Tibial nerve (tissue), 4 donors: ENCODE measurements at regions not wholly inside any gene's neighbourhood (a gene's known extent, or its start where the extent isn't known, plus 50 kb on each side); places are given as distances from the start of the nearest gene placed in this dataset.

Experiments used
- DNase-seq, 2 donors: peaks; one replicate each; pipeline ENCODE4 v3.0.0-alpha.2; 2019; ENCODE audit warnings: low spot score in 2 of 2
- H3K27ac ChIP-seq, 4 donors: fragments of 200-600 bp; sonication (generic) in 3 of 4; one replicate each; pipeline ENCODE4 v1.5.1; 2017 to 2019; ENCODE audit warnings: mild to moderate bottlenecking in 1 of 4
- H3K27me3 ChIP-seq, 2 donors: fragments of 200-600 bp; sonication (generic) in 1 of 2; one replicate each; pipeline versions ENCODE4 v1.5.1 to v1.6.0; 2017 to 2019
- H3K36me3 ChIP-seq, 3 donors: fragments of 200-600 bp; sonication (generic); one replicate each; pipeline ENCODE4 v1.5.1; 2018 to 2019
- H3K4me1 ChIP-seq, 4 donors: fragments of 200-600 bp; sonication (generic) in 3 of 4; one replicate each; pipeline ENCODE4 v1.5.1; 2017 to 2019
- H3K4me3 ChIP-seq, 4 donors: fragments of 200-600 bp; sonication (generic) in 3 of 4; one replicate each; pipeline ENCODE4 v1.5.1; 2017 to 2019; ENCODE audit warnings: mild to moderate bottlenecking in 1 of 4, moderate library complexity in 1 of 4
- H3K9me3 ChIP-seq, 4 donors: fragments of 200-600 bp; sonication (generic) in 3 of 4; one replicate each; pipeline ENCODE4 v1.5.1; 2017 to 2019
- CTCF ChIP-seq, 5 experiments: fragments of 200-600 bp in 3 of 5; fragments of 450-650 bp in 2 of 5; sonication (generic) in 3 of 5; IDR thresholded peaks; one replicate each; pipeline ENCODE4 v1.5.1; 2016 to 2019; ENCODE audit warnings: antibody characterized with exemption in 5 of 5, mild to moderate bottlenecking in 3 of 5, moderate library complexity in 2 of 5
- EP300 ChIP-seq, 2 donors: sonication (generic); formaldehyde crosslinking; IDR thresholded peaks; one replicate each; pipeline ENCODE4 v1.6.1; 2017; ENCODE audit warnings: antibody characterized with exemption in 2 of 2, mild to moderate bottlenecking in 1 of 2
- POLR2A ChIP-seq, 2 donors: fragments of 450-650 bp; IDR thresholded peaks; one replicate each; pipeline ENCODE4 v1.6.1; 2017; ENCODE audit warnings: antibody characterized with exemption in 2 of 2, mild to moderate bottlenecking in 2 of 2, moderate library complexity in 2 of 2
- WGBS, 2 donors: methylation state at CpG; one replicate each; pipeline ENCODE4 v1.1.5; 2018; 5-methylcytosine and 5-hydroxymethylcytosine counted together

- WGBS, 2 donors, result 60 to 66% methylated on average over 20 of the region's 20 CpGs
- H3K4me1 ChIP-seq, result peaks cover 0 to 10% (median 0%) of the 10 kb centered on the region in 4 donors
- no peak for TF ChIP-seq CTCF (IDR thresholded peaks at IDR 0.05)
- TF ChIP-seq POLR2A (IDR thresholded peaks at IDR 0.05), result no peak
- no peak for TF ChIP-seq EP300 (IDR thresholded peaks at IDR 0.05)
- no peaks in the 10 kb centered on the region for H3K27me3 ChIP-seq
- H3K27ac ChIP-seq, result no peak overlapping the region
- no peak for DNase-seq
- no peaks in the 10 kb centered on the region for H3K36me3 ChIP-seq
- H3K4me3 ChIP-seq, result no peak overlapping the region
- no peaks in the 10 kb centered on the region for H3K9me3 ChIP-seq
Observed at GRCh38 chr11:134654161-134654915, 242.3 kb upstream of the B3GAT1 start.

DNA sequence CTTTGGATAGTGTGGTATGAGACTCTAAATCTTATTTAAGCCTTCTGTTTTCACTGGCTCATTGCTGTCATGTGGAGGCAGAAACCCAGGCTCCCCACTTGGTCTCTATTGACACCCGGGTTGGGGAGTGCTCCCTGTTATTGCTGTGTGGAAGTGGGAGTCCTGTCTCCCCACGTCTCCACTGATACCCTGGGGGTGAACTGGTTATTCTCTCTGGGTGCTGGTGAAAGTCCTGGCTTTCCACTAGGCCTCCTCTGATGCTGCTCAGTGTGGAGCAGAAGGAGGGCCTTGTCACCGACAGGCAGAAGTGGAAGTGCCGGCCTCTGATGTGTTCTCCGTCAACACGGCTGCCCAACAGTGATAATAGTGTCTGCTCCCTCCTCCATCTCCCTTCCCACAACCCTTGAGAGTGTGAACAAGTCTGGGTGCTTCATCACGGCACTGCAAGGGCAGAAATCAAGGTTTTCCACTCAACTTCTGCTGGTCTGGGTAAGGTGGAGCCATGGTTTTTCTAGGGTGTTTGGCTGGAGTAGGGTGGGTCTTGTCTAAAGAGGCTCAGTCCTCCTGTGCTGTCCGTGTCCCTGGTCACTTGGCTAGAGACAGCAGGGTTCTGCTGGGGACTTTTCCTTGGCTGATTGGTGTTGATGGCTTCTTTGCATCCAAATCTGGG, 240.7 kb upstream of the B3GAT1 start:
- Histone ChIP-seq H3K27me3 (peaks cover 0 to under 1% of the 10 kb centered on the region in 2 donors), H3K4me1 (peaks cover 0 to 8% (median 0%) of the 10 kb centered on the region in 4 donors), H3K4me3 (no peak overlapping the region), H3K27ac (no peak overlapping the region), H3K36me3 (no peaks in the 10 kb centered on the region), H3K9me3 (no peaks in the 10 kb centered on the region)
- WGBS, 2 donors, result 81% methylated on average over 8 of the region's 8 CpGs
- no peak for DNase-seq
- no peak for TF ChIP-seq CTCF (IDR thresholded peaks at IDR 0.05)
- no peak for TF ChIP-seq POLR2A (IDR thresholded peaks at IDR 0.05)
- no peak for TF ChIP-seq EP300 (IDR thresholded peaks at IDR 0.05)

DNA sequence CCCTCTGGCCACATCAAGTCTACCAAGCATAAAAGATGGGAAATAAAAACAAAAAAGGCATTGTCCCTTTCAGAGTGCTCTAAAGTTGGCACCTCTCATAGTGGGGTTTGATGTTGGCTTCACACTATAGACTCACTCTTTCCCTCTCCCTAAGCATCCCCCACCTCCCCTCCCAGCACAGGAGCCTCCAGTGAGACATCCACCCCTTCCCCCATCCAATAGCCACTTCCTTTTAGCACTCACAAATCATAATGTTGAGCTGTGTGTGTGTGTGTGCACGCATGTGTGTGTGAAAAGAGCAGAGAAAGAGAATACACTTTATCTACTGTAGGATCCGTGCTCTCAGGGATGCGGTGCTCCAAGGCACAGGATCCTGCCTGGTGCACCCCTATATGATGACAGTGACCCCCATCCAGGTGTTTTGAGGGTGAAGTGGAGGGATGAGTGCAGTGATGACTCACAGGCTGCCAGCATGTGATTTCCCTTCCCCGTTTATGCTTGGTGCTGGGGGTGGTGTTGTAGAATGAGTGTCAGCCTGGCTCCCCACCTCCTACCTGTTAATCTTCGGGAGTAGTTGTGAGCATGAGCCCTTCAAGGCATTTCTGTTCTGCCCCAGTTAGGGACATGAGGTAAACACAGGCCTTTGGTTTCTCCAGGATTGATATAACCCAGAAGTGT, 235.2 kb upstream of the B3GAT1 start:
- no peak for TF ChIP-seq POLR2A (IDR thresholded peaks at IDR 0.05)
- no peak for TF ChIP-seq CTCF (IDR thresholded peaks at IDR 0.05)
- no peak for TF ChIP-seq EP300 (IDR thresholded peaks at IDR 0.05)
- DNase-seq, result no peak
- Histone ChIP-seq H3K9me3 (no peaks in the 10 kb centered on the region), H3K4me3 (no peak overlapping the region), H3K4me1 (no peaks in the 10 kb centered on the region), H3K27ac (no peak overlapping the region), H3K36me3 (no peaks in the 10 kb centered on the region), H3K27me3 (peaks cover 0 to 4% of the 10 kb centered on the region in 2 donors)
- 60 to 61% methylated on average over 5 of the region's 5 CpGs for WGBS, 2 donors

GRCh38 chr11:134646561-134646960, 234.5 kb upstream of the B3GAT1 start:
- Histone ChIP-seq H3K27me3 (peaks cover 0 to 4% of the 10 kb centered on the region in 2 donors), H3K4me1 (no peaks in the 10 kb centered on the region), H3K27ac (no peak overlapping the region), H3K4me3 (no peak overlapping the region), H3K36me3 (no peaks in the 10 kb centered on the region), H3K9me3 (no peaks in the 10 kb centered on the region)
- no peak for TF ChIP-seq EP300 (IDR thresholded peaks at IDR 0.05)
- no peak for DNase-seq

DNA sequence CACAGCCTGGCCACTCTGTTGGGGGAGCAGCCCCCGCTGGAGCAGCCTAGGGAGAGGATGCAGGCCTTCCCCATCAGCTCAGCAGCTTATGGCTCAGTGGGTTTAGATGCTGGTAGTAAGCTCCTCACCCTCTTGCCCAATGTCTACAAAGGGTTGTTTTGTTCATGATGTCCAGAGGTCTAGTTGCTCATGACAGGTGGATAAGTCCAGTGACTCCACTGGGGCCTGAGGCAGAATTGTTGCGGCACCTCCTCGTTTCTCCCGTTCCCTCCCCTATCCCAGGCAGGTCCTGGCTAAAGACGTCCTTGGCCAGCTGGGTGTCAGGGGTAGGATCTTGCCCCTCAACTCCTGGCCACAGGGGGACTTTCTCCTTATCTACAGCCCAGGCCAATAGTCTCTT, 233.5 kb upstream of the B3GAT1 start:
- WGBS, 2 donors, result 73 to 88% methylated on average over 5 of the region's 5 CpGs
- Histone ChIP-seq H3K4me3 (no peak overlapping the region), H3K36me3 (no peaks in the 10 kb centered on the region), H3K27me3 (peaks cover 0 to 4% of the 10 kb centered on the region in 2 donors), H3K27ac (no peak overlapping the region), H3K9me3 (no peaks in the 10 kb centered on the region), H3K4me1 (no peaks in the 10 kb centered on the region)
- DNase-seq, result no peak
- TF ChIP-seq EP300 (IDR thresholded peaks at IDR 0.05) (no peak), POLR2A (IDR thresholded peaks at IDR 0.05) (no peak)
